ENCODE measurements at regions not wholly inside any gene's neighbourhood (a gene's known extent, or its start where the extent isn't known, plus 50 kb on each side); places are given as distances from the start of the nearest gene placed in this dataset.

DNA sequence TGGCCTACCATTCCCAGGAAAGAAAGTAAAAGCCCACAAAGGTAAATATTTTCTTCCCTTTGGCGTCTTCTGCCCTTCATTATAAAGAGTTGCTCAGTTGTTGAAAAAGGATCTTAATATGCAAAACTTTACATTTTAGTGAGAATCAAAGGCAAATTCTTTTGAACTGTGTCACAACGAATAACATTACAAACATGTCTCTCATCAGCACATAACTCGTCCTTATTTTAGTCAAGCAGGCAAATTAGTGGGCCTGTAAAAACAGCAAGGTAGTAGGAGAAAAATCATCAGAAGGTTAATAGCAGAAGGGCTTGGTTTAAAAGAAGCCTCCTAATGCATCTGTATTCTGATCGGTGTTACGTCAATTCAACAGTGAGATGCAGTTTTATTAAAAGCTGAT is 647.3 kb upstream of the DIPK2B start:
- H3K4me1 Mint-ChIP-seq, result peaks cover 22% of the 10 kb centered on the region
- H3K9ac ChIP-seq (ENCODE audit: insufficient read depth, low read length, poor library complexity, severe bottlenecking), result no peak overlapping the region
- no peaks in the 10 kb centered on the region for H3K9me3 ChIP-seq (replicated peaks in 1 of 2; ENCODE audit: control insufficient read depth in 1 of 2, insufficient read depth in 1 of 2, low read length in 2 of 2)
- H3K4me3 ChIP-seq (replicated peaks in 1 of 3; ENCODE audit: low read depth in 2 of 3, low read length in 3 of 3), result no peak overlapping the region
- no peaks in the 10 kb centered on the region for H3K36me3 Mint-ChIP-seq
- no peaks in the 10 kb centered on the region for H4K20me1 ChIP-seq (ENCODE audit: insufficient read depth, low read length)
- H3K79me2 ChIP-seq (ENCODE audit: insufficient read depth, low read length), result no peaks in the 10 kb centered on the region
- H3K4me1 ChIP-seq (ENCODE audit: control insufficient read depth in 1 of 2, insufficient read depth in 2 of 2, low read length in 2 of 2), result peaks cover 16 to 20% of the 10 kb centered on the region in 2 donors
- no peak overlapping the region for H2AFZ ChIP-seq (ENCODE audit: insufficient read depth, low read depth, low read length, poor library complexity, severe bottlenecking)
- TF ChIP-seq, protein P1, sequence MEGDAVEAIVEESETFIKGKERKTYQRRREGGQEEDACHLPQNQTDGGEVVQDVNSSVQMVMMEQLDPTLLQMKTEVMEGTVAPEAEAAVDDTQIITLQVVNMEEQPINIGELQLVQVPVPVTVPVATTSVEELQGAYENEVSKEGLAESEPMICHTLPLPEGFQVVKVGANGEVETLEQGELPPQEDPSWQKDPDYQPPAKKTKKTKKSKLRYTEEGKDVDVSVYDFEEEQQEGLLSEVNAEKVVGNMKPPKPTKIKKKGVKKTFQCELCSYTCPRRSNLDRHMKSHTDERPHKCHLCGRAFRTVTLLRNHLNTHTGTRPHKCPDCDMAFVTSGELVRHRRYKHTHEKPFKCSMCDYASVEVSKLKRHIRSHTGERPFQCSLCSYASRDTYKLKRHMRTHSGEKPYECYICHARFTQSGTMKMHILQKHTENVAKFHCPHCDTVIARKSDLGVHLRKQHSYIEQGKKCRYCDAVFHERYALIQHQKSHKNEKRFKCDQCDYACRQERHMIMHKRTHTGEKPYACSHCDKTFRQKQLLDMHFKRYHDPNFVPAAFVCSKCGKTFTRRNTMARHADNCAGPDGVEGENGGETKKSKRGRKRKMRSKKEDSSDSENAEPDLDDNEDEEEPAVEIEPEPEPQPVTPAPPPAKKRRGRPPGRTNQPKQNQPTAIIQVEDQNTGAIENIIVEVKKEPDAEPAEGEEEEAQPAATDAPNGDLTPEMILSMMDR (IDR thresholded peaks at IDR 0.05), result no peak
- peaks cover 26 to 28% of the 10 kb centered on the region in 2 donors for H3K27me3 ChIP-seq (ENCODE audit: control insufficient read depth in 2 of 2, insufficient read depth in 2 of 2, low read length in 2 of 2)
- no peak overlapping the region for H3K27ac Mint-ChIP-seq
- no peak overlapping the region for H3K4me3 Mint-ChIP-seq
- intact Hi-C loops (cut with micrococcal nuclease), result no loop called here
- no peak overlapping the region for H3K27ac ChIP-seq (ENCODE audit: low read depth in 1 of 2, low read length in 2 of 2)
- H3K36me3 ChIP-seq (replicated peaks in 1 of 2; ENCODE audit: control insufficient read depth in 1 of 2, insufficient read depth in 2 of 2, low read length in 2 of 2), result no peaks in the 10 kb centered on the region
- no peak for DNase-seq
- no peak overlapping the region for H3K4me2 ChIP-seq (replicated peaks; ENCODE audit: extremely low read depth, low read length, poor library complexity, severe bottlenecking)
- H3K27me3 Mint-ChIP-seq (ENCODE audit: low read depth in 3 of 3), result peaks cover 19 to 33% (median 27%) of the 10 kb centered on the region in 3 donors
- peaks cover 0 to 9% (median 5%) of the 10 kb centered on the region in 7 donors for H3K9me3 Mint-ChIP-seq
- no CpG with 5 or more reads among the region's 5 CpGs for WGBS (ENCODE audit: insufficient coverage)

DNA sequence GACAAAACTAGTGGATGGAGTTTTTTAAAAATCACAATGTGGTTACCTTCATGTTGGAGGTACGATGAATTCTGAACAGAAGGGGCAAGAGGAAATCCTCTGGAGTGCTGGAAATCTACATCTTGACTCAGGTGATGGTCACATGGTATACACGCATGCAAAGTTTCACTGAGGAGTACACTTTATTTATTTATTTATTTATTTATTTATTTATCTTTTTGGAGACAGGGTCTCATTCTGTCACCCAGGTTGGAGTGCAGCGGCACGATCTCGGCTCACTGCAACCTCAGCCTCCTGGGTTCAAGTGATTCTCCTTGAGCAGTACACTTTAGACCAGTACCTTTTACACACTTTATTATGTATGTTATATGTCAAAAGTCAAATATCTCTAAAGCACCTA is 645.7 kb upstream of the DIPK2B start:
- DNase-seq, result no peak
- Histone ChIP-seq H3K27ac (ENCODE audit: low read depth in 1 of 2, low read length in 2 of 2) (no peak overlapping the region), H2AFZ (ENCODE audit: insufficient read depth, low read depth, low read length, poor library complexity, severe bottlenecking) (no peak overlapping the region), H3K36me3 (replicated peaks in 1 of 2; ENCODE audit: control insufficient read depth in 1 of 2, insufficient read depth in 2 of 2, low read length in 2 of 2) (no peaks in the 10 kb centered on the region), H3K9me3 (replicated peaks in 1 of 2; ENCODE audit: control insufficient read depth in 1 of 2, insufficient read depth in 1 of 2, low read length in 2 of 2) (no peaks in the 10 kb centered on the region), H3K4me1 (ENCODE audit: control insufficient read depth in 1 of 2, insufficient read depth in 2 of 2, low read length in 2 of 2) (peaks cover 12 to 14% of the 10 kb centered on the region in 2 donors), H4K20me1 (ENCODE audit: insufficient read depth, low read length) (no peaks in the 10 kb centered on the region), H3K4me3 (replicated peaks in 1 of 3; ENCODE audit: low read depth in 2 of 3, low read length in 3 of 3) (no peak overlapping the region), H3K4me2 (replicated peaks; ENCODE audit: extremely low read depth, low read length, poor library complexity, severe bottlenecking) (no peak overlapping the region), H3K9ac (ENCODE audit: insufficient read depth, low read length, poor library complexity, severe bottlenecking) (no peak overlapping the region), H3K27me3 (ENCODE audit: control insufficient read depth in 2 of 2, insufficient read depth in 2 of 2, low read length in 2 of 2) (peaks cover 17 to 23% of the 10 kb centered on the region in 2 donors), H3K79me2 (ENCODE audit: insufficient read depth, low read length) (no peaks in the 10 kb centered on the region)
- no CpG with 5 or more reads among the region's 5 CpGs for WGBS (ENCODE audit: insufficient coverage)
- Mint-ChIP-seq H3K4me3 (no peak overlapping the region), H3K27ac (no peak overlapping the region), H3K36me3 (no peaks in the 10 kb centered on the region), H3K27me3 (ENCODE audit: low read depth in 3 of 3) (peaks cover 13 to 41% (median 22%) of the 10 kb centered on the region in 3 donors), H3K9me3 (peaks cover 0 to 9% (median 5%) of the 10 kb centered on the region in 7 donors), H3K4me1 (peaks cover 24% of the 10 kb centered on the region)
- TF ChIP-seq, protein P1 (IDR thresholded peaks at IDR 0.05), result no peak
- intact Hi-C loops (cut with micrococcal nuclease), result no loop called here
